Thyroid gland (tissue), 4 donors: ENCODE measurements at regions not wholly inside any gene's neighbourhood (a gene's known extent, or its start where the extent isn't known, plus 50 kb on each side); places are given as distances from the start of the nearest gene placed in this dataset.

Experiments
- DNase-seq, 2 donors: peaks; one replicate each; pipeline ENCODE4 v3.0.0-alpha.2; 2019
- H3K27ac ChIP-seq, 3 donors: fragments of 200-600 bp; sonication (generic); 1 replicate in 2 of 3; 2 replicates in 1 of 3; pipeline ENCODE4 v1.5.1; 2016 to 2019; ENCODE audit warnings: mild to moderate bottlenecking in 1 of 3, moderate library complexity in 1 of 3
- H3K27me3 ChIP-seq: fragments of 200-600 bp; sonication (generic); one replicate; pipeline ENCODE4 v1.5.1; 2019
- H3K36me3 ChIP-seq, 2 donors: fragments of 200-600 bp; sonication (generic); one replicate each; pipeline ENCODE4 v1.5.1; 2016 to 2019
- H3K4me1 ChIP-seq, 2 donors: fragments of 200-600 bp; sonication (generic); one replicate each; pipeline ENCODE4 v1.5.1; 2017 to 2019
- H3K4me3 ChIP-seq, 3 donors: fragments of 200-600 bp; sonication (generic); replicated peaks in 1 of 3; 1 replicate in 2 of 3; 2 replicates in 1 of 3; pipeline ENCODE4 v1.5.1; 2016; ENCODE audit warnings: mild to moderate bottlenecking in 1 of 3
- H3K9me3 ChIP-seq: fragments of 200-600 bp; sonication (generic); one replicate; pipeline ENCODE4 v1.5.1; 2017
- CTCF ChIP-seq, 6 experiments: fragments of 200-600 bp in 3 of 6; fragments of 450-650 bp in 3 of 6; sonication (generic) in 3 of 6; IDR thresholded peaks; one replicate each; pipeline ENCODE4 v1.5.1; 2016 to 2019; ENCODE audit warnings: antibody characterized with exemption in 6 of 6, mild to moderate bottlenecking in 2 of 6, inconsistent platforms in 1 of 6, moderate library complexity in 1 of 6
- POLR2A ChIP-seq, 2 donors: fragments of 450-650 bp; IDR thresholded peaks; one replicate each; pipeline ENCODE4 v1.6.1; 2017; ENCODE audit warnings: antibody characterized with exemption in 2 of 2, mild to moderate bottlenecking in 2 of 2, moderate library complexity in 1 of 2
- WGBS, 2 donors: methylation state at CpG; one replicate each; pipeline ENCODE4 v1.1.5; 2017; 5-methylcytosine and 5-hydroxymethylcytosine counted together
- intact Hi-C: fragments of 100-400 bp; cut with DNase I; formaldehyde crosslinking; loops from one replicate; pipeline ENCODE4 v1.15.1; 2023

DNA sequence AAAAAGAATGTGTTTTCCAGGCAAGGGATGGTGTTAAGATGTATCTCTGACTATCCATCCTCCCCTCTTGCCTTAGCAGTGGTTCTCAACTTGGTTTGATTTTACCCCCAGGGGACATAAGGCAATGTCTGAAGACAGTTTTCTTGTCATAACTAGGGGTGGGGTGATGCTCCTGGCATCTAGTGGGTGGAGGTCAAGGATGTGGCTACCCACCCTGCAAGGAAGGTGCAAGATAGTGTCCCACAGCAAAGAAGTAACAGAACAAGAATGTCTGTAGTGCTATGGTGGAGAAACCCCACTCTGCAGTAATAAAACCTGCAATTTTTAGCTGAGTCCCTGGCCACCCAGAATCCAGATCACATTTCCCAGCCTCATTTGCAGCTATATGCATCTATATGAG is 81.2 kb upstream of the TBL1X start:
- H3K27ac ChIP-seq: no peak overlapping the region
- H3K36me3 ChIP-seq: no peaks in the 10 kb centered on the region
- no peaks in the 10 kb centered on the region for H3K27me3 ChIP-seq
- no peaks in the 10 kb centered on the region for H3K9me3 ChIP-seq
- TF ChIP-seq CTCF (IDR thresholded peaks at IDR 0.05): no peak
- no peak for TF ChIP-seq POLR2A (IDR thresholded peaks at IDR 0.05)
- intact Hi-C loops: no loop called here
- H3K4me1 ChIP-seq: no peaks in the 10 kb centered on the region
- no peak for DNase-seq
- no peak overlapping the region for H3K4me3 ChIP-seq

DNA sequence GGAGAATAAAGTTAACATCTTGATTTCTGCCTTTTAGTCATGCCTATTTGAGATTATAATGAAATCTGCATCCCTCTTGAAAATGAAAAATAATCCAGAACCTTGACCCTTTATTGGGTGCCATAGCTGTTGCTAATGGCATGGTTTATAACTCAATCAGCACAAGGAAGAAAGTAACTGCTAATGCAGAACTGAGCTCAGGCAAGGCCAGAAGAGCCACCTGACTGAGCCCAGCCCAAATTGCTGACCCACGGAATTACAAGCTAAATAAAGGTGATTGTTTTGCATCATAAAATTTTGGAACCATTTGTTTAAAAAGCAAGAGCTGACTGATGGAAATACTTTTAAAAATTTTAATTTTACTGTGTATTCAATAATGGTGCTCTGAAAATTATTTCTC is 76.4 kb upstream of the TBL1X start:
- intact Hi-C loops: no loop called here
- WGBS, 2 donors: 88 to 92% methylated on average over 1 of the region's 1 CpG
- Histone ChIP-seq H3K4me1 (no peaks in the 10 kb centered on the region), H3K27ac (no peak overlapping the region), H3K36me3 (no peaks in the 10 kb centered on the region), H3K27me3 (no peaks in the 10 kb centered on the region), H3K4me3 (no peak overlapping the region), H3K9me3 (no peaks in the 10 kb centered on the region)
- DNase-seq: no peak
- TF ChIP-seq POLR2A (IDR thresholded peaks at IDR 0.05): no peak
- TF ChIP-seq CTCF (IDR thresholded peaks at IDR 0.05): no peak

GRCh38 chrX:9390121-9390520 is 74.7 kb upstream of the TBL1X start:
- intact Hi-C loops: no loop called here
- 100% methylated on average over 1 of the region's 1 CpG for WGBS, 2 donors
- no peak for TF ChIP-seq POLR2A (IDR thresholded peaks at IDR 0.05)
- no peak for TF ChIP-seq CTCF (IDR thresholded peaks at IDR 0.05)

GRCh38 chrX:9390693-9391368 is 74.0 kb upstream of the TBL1X start:
- H3K4me1 ChIP-seq: no peaks in the 10 kb centered on the region
- intact Hi-C loops: no loop called here
- 83 to 93% methylated on average over 8 of the region's 8 CpGs for WGBS, 2 donors
- H3K9me3 ChIP-seq: no peaks in the 10 kb centered on the region
- H3K36me3 ChIP-seq: no peaks in the 10 kb centered on the region
- no peak for TF ChIP-seq CTCF (IDR thresholded peaks at IDR 0.05)
- TF ChIP-seq POLR2A (IDR thresholded peaks at IDR 0.05): no peak
- no peaks in the 10 kb centered on the region for H3K27me3 ChIP-seq
- no peak overlapping the region for H3K27ac ChIP-seq
- H3K4me3 ChIP-seq: no peak overlapping the region
- no peak for DNase-seq

More at GRCh38 chrX:9390121-9390520, 74.7 kb upstream of the TBL1X start:
- Histone ChIP-seq H3K4me3 (no peak overlapping the region), H3K36me3 (no peaks in the 10 kb centered on the region), H3K27me3 (no peaks in the 10 kb centered on the region), H3K27ac (no peak overlapping the region), H3K4me1 (no peaks in the 10 kb centered on the region), H3K9me3 (no peaks in the 10 kb centered on the region)
- no peak for DNase-seq

DNA sequence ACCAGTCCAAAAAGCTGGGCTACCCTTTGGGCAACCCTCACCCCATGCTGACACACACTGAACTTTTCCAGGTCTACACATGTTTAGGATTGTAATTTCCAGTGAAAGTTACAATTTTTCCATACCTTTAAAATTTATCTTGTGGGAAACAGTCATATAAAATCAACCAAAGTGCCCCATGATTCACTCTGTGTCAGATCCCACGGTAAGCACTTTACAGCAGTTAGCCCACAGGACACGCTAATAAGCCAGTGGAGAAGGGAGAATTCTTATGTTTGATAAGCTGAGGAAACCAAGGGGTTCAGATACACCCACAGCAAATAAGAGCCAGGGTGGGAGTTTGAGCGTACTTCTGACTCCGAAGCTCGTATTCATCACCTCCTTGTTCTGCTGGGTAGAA is 72.4 kb upstream of the TBL1X start:
- no peaks in the 10 kb centered on the region for H3K4me1 ChIP-seq
- no peaks in the 10 kb centered on the region for H3K9me3 ChIP-seq
- H3K36me3 ChIP-seq: no peaks in the 10 kb centered on the region
- no peaks in the 10 kb centered on the region for H3K27me3 ChIP-seq
- H3K27ac ChIP-seq: no peak overlapping the region
- no peak overlapping the region for H3K4me3 ChIP-seq
- intact Hi-C loops: no loop called here
- DNase-seq: no peak
- TF ChIP-seq POLR2A (IDR thresholded peaks at IDR 0.05) (no peak), CTCF (IDR thresholded peaks at IDR 0.05) (no peak)
- 80 to 99% methylated on average over 2 to 5 of the region's 5 CpGs for WGBS, 2 donors
